CD4-positive, alpha-beta T cell treated with Interleukin-15 for 1 hour (primary cell): ENCODE measurements at regions not wholly inside any gene's neighbourhood (a gene's known extent, or its start where the extent isn't known, plus 50 kb on each side); places are given as distances from the start of the nearest gene placed in this dataset.
"Not testable (repeated sequence)": the region's sequence is repeated elsewhere in the genome, so short reads cannot be mapped to it uniquely, and the experiment has no call there.

Source experiments
- DNase-seq: peaks from one replicate; pipeline ENCODE4 v3.0.0-alpha.2; 2020

DNA sequence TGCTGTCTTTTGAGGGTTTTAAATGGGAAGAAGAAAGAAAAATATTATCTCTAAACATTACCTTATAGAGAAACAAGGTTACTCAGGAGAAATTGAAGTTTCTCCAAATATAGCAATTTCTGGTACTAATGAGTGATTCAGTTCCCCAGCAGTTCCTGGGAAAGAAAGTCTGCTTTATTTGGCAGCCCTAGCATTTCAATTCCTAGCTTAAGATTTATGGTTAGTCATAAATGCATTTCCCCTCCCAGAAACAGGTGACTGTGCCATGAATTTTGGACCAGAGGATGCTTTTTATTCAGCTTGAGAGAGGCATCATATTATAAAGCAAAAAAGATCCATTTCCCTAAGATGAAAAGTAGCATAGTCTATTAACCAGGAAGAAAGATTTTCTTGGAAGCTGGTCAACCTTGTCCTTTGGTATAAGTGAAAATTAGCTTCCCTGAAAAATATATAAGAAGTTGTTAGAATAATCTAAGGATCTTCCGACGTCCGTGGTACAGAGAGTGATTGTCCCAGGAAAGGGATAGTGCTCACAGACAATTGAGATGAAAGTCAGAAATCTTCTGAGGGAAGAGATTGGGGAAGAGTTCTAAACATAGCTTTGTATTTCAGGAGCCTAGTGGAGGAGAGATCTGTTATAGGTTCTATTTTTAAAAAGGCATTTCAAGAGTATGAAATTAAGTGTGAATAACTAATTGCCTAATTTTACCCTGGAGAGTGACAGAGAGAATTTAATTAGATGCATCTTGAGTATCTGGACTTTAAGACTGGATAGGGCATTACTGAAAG lies 164.9 kb downstream of the ESM1 start:
- DNase-seq: no peak

DNA sequence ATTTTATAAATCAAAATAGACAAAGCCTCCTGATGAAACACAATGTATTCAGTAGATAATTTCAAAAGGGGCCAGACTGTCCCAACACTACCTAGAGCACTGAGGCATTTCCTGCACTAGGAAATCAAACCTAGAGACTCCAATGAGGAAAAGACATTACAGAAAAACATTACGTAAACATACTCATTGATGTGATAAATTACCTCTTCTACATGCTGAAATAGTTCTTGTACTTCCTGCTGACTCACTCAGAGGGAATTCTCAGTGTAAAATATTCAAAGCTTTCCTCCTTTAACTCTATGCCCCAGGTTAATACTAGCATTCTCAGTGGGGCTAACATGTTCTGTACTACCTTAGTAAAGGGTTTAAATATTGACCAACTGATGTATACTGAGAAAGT lies 178.0 kb downstream of the ESM1 start:
- no peak for DNase-seq

DNA sequence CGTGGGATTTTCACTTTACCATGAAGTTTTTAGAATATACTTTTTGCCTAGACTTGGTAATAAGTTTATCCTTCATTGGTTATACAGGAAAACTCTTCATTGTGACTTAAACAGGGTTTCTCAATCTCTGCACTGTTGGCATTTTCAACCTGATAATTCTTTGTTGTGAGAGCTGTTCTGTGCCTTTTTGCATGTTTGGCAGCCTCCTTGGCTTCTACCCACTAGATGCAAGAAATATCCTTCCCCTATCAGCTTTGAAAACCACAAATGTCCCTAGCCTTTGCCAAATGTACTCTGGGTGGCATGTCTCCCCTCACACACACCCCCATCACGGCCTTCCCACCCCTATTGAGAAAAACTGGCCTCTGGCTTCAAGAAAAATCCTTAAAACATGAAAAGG lies 180.9 kb downstream of the ESM1 start:
- no peak for DNase-seq

DNA sequence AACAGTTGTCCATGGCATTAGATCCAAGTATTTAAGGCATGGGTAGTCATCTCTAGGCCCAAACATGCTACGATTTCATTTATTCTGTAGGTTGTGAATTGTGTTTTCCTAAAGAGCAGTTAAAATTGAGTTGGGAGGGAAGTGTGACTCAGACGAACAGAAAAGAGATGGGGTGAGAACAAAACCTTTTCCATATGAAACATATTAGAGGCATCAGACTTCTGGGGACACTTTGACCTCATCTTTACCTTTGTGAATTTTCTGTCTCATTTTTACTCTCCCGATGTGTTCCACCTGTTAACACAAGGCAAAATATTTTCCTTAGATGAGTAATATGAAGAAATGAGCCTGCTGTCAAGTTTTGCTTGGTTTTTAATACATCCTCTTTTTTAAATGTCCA lies 181.3 kb downstream of the ESM1 start:
- no peak for DNase-seq

DNA sequence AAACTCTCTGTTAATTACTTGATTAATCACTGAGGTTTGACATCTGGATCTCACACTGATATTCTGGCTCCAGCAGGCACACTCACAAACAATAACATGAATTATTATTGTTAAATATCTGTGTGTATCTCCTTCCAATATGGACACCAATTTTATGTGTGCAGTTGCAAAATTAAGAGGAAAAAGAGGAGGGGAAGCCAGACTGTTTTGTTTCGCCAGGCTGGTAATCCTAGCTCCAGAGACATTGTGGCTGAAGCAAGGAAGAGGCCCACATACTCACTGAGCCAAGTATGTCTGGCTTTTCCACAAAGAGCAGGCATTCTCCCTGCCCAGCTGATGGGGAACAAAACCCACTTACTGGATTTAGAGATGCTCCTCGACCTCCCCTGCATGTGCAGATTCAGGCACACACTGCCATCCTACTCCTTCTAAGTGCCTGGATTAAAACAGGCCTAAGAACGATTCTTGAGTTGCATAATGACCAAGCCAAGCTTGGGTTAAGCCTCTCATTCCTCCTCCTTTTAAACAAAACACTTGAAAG lies 181.9 kb downstream of the ESM1 start:
- DNase-seq: no peak

DNA sequence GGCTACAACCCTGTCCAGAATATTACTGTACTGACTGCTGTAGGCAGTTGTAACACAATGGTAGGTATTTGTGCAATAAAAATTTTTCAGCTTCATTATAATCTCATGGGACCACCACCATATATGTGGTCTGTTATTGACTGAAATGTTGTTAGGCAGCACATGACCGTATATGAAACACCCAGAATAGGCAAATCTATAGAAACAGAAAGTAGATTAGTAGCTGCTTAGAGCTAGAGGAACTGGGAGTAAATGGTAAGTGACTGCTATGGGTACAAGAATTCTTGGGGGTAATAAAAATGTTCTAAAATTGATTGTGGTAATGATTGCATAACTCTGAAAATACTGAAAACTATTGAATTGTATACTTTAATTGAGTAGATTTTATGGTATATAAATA lies 185.7 kb downstream of the ESM1 start:
- no peak for DNase-seq

DNA sequence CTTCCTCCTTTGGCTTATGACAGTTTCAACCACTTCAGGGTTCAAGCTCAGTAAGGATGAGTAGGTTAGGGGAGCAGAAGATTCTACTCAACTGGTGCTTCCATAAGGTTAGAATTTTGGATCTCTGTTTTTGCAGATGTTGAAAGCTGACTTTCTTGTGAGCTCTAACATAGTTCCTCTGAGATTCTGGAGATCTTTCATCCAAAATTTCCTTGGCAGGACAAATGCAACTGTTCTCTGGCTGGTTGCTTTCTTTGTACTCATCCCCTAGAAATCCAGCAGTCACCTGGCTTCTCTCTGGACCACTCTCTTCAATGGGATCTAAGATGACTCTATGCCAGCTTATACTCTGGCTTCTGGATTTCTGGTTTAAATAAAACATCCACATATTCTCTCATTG lies 189.6 kb downstream of the ESM1 start:
- DNase-seq: no peak

DNA sequence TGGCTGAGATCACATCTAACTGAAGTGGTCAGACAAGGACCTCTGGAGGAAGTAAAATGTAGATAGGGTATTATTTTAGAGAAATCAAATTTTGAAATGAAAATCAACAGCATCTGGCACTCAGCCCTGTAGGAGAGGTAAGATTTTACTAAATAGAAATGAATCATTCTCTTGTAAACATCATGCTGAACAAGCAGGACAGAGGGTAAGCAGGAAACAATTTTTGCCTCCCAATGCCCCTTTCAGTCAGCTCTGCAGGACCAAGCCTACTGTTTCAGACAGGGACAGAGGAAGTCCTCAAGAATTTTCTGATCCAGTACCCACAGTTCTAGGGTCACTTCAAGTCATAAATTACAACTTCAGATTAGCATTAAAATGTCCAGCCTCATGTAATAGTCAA lies 190.1 kb downstream of the ESM1 start:
- DNase-seq: no peak

DNA sequence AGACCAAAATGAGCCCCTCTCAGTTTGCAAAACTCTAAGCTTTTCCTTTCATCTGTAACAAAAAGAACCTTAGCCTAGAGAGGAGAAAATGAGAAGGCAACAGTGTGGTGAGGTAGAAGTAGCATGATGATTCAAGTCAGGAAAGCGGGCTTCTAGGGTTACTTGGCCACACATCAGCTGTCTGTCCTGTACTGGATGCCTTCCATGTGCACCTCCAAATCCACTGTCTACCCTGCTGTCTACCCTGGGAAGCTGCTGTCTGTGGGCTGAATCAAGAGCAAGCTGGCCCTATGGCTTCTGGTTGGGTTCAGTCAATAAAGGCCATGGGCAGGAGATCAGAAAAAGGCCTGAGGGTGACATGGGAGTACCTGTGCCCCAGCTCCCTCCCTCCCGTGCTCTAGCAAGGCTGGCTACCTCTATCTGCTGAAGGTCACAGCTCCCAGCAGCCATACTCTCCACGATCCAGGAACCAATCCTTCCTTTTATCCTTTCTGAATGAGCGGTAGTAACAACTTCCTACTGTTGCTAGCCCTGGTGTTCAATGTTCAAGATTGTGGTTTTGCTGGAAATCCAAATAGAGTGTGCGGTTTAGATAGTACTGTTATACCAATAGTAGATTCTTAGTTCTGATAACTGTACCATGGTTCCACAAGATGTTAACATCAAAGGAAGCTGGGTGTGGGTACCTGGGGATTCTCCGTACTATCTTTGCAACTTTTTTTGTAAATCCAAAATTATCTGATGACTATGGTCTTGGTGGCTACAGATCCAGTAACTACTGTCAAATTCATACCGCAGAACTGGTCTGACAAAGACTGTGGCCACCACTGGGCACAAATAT lies 191.0 kb downstream of the ESM1 start:
- DNase-seq: no peak

DNA sequence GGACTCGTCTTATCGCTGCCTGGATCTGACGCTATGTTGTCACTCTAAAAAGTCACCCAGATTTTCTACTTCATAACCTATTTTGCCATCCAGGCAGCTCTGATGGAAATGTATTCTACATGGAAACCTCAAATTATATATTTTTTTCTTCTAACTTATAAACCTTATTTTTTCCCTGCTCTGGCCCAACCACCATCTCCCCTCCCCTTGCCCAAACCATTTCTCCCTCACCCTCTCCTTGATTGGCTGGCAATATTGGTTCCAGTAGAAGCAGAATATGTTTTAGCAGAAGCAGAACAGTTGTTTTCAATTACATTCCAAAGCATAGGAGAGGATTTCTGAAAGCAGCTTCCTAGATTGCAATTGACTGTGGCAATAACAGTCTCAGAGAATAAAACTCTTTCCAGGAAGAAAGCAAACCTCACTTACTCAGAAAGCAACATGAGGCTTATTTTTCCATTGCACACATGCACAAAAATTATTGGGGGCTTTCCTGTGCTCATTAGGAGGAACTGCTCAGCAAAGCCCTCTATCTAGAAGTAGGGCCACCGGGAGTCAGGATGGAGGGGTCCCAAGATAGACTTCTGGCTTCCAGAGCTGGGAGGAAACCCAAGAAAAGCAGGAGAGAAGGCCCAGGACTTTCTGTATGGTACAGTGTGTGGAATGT lies 191.8 kb downstream of the ESM1 start:
- DNase-seq: no peak

DNA sequence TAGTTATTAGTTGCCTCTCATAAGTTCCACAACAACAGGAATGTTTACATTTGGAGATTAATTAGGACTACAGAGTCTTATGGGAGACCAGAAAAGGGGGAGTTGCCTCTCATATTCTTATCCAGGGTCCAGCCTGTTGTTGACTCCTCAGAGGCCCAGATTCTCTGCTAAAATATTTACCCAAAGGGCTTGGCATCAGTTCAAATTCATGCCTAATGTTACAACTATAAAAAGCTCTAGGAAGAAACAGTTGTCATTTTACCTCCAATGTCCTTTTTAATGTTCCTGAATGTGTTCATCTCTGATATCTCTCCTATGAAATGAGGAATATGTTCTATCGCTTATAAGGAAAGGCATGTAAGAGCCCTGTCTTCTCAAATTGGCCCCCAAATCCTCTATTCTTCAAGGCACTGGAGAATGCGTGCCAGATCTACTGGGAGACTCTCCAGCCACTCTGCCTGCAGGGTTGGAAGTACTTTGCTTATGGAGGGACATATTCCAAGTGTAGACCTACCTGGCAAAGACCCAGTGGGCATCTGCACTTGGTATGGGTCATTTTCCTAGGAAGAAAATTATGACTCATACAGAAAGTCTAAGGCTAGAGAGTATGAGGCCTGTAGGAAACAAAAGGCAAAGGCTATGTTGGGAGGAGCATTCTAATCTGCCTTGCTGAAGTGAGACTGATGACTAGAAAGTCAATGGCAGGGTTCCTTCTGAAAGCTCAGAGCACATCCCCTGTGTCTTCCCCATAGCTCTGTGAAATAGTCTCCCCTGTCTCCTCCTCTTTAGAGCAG lies 192.6 kb downstream of the ESM1 start:
- no peak for DNase-seq

DNA sequence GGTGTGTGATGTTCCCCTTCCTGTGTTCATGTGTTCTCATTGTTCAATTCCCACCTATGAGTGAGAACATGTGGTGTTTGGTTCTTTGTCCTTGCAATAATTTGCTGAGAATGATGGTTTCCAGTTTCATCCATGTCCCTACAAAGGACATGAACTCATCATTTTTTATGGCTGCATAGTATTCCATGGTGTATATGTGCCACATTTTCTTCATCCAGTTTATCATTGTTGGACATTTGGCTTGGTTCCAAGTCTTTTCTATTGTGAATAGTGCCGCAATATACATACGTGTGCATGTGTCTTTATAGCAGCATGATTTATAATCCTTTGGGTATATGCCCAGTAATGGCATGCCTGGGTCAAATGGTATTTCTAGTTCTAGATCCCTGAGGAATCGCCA lies 197.5 kb downstream of the ESM1 start:
- not testable (repeated sequence) for DNase-seq

DNA sequence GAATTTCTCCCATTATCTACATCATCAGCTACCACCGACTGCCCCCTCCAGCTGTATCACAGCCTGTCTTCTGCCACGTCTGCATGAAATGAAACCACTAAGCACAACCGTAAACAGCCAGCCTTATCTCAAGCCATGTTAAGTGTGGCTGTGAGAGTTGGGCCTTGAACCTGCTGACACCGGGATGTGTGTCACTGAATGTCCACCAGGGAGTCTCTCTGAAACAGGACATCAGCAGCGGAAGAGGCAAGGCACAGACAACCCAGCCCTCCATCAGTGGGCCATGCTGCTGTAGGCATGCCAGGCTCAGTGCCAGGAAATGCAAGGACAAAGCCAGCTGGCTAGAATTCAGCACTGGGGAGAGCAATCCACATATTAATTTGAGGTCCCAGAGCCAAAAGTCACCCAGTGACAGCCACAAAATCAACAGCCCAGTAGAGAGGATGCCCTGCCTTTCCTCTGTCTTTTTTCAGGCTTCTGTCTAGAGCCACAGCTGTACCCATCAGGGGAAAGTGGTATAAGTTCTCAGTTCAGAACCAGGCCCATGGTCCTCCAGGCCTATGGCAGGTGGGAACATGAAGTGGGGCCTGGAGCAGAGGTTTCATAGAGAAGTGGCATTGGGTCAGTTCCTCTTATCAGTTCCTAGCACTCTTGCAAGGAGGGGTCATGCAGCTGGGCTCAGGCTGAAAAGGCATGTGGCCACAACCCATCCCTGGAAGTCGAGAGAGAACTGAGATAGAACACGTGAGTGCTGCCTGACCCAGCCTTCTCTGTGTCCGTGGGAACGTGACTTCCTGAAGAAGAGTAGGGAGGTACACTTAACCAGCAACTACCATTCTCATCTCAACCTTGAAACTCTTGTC lies 199.4 kb downstream of the ESM1 start:
- DNase-seq: peak; percentile 67

DNA sequence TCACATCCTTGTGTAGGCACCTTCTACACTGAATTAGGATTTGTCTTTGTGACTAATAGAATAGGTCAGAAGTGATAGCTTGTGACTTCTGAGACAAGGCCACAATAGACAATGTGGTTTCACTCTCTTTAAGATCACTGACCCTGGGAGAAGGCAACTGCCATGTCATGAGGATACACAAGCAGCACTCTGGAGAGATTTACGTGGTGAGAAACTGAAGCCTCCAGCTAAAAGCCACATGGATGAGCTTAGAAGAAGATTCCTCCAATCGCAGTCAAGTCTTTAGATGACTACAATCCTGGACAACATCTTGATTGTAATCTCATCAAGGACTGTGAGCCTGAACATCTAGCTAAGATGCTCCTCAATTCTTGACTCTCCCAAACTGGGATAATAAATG lies 206.6 kb downstream of the ESM1 start:
- DNase-seq: no peak

DNA sequence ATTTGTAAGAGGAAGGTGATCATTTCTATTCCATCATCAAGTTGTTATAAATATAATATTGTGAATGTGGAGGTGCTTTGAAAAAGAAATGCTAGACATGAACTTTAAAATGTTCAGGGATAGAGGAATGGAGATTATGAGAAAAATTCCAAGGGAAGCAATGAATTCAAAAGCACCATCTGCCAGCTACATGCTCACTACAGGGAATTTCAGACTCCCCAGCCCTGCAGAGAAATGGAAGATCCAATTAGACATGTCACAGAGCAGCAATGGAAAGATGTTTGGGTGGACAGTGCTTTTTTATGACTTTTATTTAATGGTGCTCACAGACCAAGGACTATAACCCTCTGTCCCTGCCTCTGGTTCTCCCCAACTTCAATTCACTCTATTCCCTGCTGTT lies 209.7 kb downstream of the ESM1 start:
- DNase-seq: no peak

DNA sequence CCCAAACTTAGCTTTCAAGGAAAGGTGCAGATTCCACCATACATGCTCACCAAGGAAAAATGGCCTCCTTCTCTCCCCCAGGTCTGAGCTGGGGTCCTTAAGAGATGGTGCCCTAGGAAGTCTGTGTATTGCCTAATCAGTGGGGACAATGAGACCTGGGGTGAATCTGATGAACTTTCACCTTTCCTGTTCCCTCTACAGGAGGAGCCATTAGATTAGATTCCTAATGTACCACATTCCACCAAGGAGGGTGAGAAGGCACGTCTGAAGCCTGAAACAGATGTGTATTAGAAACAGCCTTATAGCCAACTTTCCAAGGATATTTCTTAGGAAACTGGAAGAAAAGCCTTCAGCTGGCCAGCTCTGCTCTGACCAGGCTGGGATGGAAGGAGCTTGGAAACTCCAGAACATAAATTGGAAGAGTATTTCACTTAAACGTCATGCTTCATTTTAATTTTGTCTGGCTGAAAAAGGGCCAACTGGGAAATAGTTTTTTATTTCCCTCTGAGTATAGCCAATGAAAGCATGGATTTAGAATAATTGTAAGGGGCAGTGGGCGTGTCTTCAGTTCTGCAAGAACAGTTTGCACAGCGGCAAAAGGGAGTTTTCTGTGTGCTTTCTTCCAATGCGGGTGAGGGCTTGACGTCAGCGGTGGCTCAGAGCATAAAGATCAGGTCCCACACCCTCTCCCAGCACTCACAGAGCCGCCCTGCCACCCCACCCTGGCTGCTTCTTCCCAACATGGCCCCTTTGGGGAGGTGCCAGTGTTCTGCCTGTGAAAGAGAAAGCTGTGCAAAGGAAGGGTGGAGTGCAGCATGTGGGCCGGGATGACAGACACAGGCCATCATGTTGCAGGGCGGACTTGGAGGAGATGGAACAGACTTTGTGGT lies 210.9 kb downstream of the ESM1 start:
- peak; percentile 72 for DNase-seq

DNA sequence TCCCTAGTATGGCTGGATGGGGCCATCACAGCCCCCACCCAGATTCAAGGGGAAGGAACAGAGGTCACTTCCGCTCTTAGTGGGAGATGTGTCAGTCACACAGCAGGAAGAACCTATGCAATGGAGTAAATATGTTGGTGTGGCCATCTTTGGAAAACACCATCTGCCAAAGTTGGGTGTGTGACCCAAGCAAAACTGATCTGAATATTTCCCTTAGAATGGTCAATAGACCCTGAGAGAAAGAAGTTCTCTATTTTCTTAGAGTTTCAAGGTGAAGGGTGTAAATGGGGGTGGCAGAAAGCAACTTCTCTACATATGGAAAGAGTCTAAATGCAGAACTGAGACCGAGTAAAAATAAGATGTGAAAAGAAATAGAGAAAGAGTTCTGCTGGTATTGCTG lies 212.7 kb downstream of the ESM1 start:
- DNase-seq: peak; percentile 60

DNA sequence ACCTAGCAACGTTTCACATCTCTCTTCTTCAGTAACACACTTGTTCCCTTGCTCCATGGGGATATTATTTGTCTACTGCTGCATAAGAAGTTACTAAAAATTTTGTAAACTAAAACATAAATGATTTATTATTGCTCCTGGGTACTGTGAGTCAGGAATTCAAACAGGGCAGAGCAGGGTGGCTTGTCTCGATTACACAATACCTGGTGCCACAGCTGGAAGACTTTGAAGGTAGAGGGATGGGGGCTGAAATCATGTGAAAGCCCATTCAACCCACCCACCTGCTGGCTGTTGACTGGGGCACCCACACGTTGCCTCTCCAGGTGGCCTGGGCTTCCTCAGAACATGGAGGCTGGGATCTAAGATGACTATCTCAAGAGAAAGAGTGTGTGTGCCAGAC lies 213.2 kb downstream of the ESM1 start:
- DNase-seq: no peak

DNA sequence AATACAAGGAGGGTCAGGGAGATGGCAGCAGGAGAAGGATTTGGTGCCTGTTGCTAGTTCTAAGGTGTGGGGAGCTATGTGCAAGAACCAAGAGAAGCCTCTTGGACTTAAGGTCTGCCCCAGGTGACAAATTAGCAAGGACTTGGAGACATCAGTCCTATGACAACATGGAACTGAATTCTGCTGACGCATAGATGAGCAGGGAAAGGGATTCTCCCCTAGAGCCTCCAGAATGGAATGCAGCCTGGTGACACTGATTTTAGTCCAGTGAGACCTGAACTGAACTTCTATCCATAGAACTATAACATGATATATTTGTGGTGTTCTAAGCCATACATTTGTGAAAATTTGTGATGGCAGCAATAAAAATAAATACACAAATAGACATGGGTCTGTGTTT lies 215.6 kb downstream of the ESM1 start:
- no peak for DNase-seq

DNA sequence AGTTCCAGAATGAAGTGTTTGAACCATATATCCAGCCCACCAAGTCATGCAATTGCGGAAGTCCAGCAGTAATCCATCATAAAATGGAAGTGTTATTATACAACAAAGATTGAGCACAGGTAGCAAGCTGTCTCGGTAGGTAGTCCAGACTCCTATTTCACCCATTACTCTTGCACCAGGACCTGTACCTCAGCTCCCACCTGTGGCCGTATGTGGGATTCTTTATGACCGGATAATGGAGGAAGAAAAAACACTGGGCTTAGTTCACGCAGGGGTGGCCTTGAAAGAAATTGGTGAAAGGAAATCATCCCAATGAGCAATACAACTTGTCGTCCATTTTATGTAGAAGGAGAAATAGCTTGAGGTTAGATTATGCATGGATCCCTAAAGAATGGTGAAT lies 216.3 kb downstream of the ESM1 start:
- no peak for DNase-seq

DNA sequence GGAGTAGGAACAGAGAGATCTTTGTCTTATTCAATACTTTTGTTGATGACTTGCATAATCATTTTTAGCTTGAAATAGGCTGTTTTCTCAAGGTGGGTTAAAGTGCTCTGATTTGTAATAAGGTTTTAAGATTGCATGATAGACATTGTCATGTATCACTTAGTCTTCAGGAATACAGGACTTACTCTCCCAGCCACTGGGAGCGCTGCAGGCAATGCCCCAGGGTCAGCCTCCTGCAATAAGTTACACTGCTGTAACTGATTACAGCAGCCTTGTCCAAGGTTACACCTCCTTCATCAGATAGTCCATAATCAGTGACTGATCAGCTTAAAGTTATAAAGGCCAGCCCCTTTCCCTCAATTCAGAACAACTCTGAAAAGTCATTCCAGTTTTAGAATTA lies 218.6 kb downstream of the ESM1 start:
- no peak for DNase-seq
